COLO668 (cell line): ENCODE measurements at regions not wholly inside any gene's neighbourhood (a gene's known extent, or its start where the extent isn't known, plus 50 kb on each side); places are given as distances from the start of the nearest gene placed in this dataset.
"Not testable (repeated sequence)": the region's sequence is repeated elsewhere in the genome, so short reads cannot be mapped to it uniquely, and the experiment has no call there.

ENCODE experiments used
- DNase-seq: peaks from one replicate; lab custom pipeline; 2025; ENCODE audit not compliant: unreplicated experiment; lab: John Stamatoyannopoulos, UW

- DNase-seq, result no peak
Measured at GRCh38 chr18:39167990-39168389, 1602.4 kb upstream of the CELF4 start.

- DNase-seq, result no peak
Measured at GRCh38 chr18:39166776-39167175, 1601.2 kb upstream of the CELF4 start.

- no peak for DNase-seq
Measured at GRCh38 chr18:39162013-39162827, 1596.6 kb upstream of the CELF4 start.

- DNase-seq, result no peak
Measured at GRCh38 chr18:39149211-39149806, 1583.7 kb upstream of the CELF4 start.

GRCh38 chr18:39134255-39134654 is 1568.7 kb upstream of the CELF4 start:
- DNase-seq, result no peak

- DNase-seq, result not testable (repeated sequence)
Measured at GRCh38 chr18:39127538-39127937, 1561.9 kb upstream of the CELF4 start.

GRCh38 chr18:39113790-39114189 is 1548.2 kb upstream of the CELF4 start:
- DNase-seq, result no peak

- no peak for DNase-seq
Measured at GRCh38 chr18:39105104-39105503, 1539.5 kb upstream of the CELF4 start.

GRCh38 chr18:39072970-39073369 is 1507.4 kb upstream of the CELF4 start:
- no peak for DNase-seq

GRCh38 chr18:39062426-39062825 is 1496.8 kb upstream of the CELF4 start:
- DNase-seq, result no peak

GRCh38 chr18:39058386-39059000 is 1492.9 kb upstream of the CELF4 start:
- DNase-seq, result no peak

- DNase-seq, result no peak
Measured at GRCh38 chr18:39057423-39058064, 1491.9 kb upstream of the CELF4 start.

- DNase-seq, result no peak
Measured at GRCh38 chr18:39053571-39053970, 1488.0 kb upstream of the CELF4 start.

- DNase-seq, result no peak
Measured at GRCh38 chr18:39051013-39051412, 1485.4 kb upstream of the CELF4 start.

GRCh38 chr18:39039813-39040212 is 1474.2 kb upstream of the CELF4 start:
- DNase-seq, result no peak

- DNase-seq, result no peak
Measured at GRCh38 chr18:39037925-39038324, 1472.3 kb upstream of the CELF4 start.

GRCh38 chr18:39033312-39033711 is 1467.7 kb upstream of the CELF4 start:
- no peak for DNase-seq

- no peak for DNase-seq
Measured at GRCh38 chr18:39031647-39032046, 1466.0 kb upstream of the CELF4 start.

- DNase-seq, result no peak
Measured at GRCh38 chr18:39030124-39030655, 1464.6 kb upstream of the CELF4 start.

GRCh38 chr18:39025531-39025930 is 1459.9 kb upstream of the CELF4 start:
- no peak for DNase-seq

- DNase-seq, result peak; percentile 46
Measured at GRCh38 chr18:39019989-39020388, 1454.4 kb upstream of the CELF4 start.
